AG04450 (cell line): ENCODE measurements at regions not wholly inside any gene's neighbourhood (a gene's known extent, or its start where the extent isn't known, plus 50 kb on each side); places are given as distances from the start of the nearest gene placed in this dataset.
"Not testable (repeated sequence)": the region's sequence is repeated elsewhere in the genome, so short reads cannot be mapped to it uniquely, and the experiment has no call there.

ENCODE experiments used
- CTCF ChIA-PET: fragments of 300-600, 350-600 bp; formaldehyde crosslinking; extraction: SDS; loops from one replicate; lab custom pipeline; 2022; ENCODE audit warnings: antibody characterized with exemption, inconsistent platforms; lab: Charles Lee
- POLR2A ChIA-PET: fragments of 350-600 bp; formaldehyde crosslinking; extraction: SDS; loops from one replicate; lab custom pipeline; 2021; ENCODE audit warnings: antibody characterized with exemption, inconsistent platforms; lab: Yijun Ruan, JAX
- DNase-seq: peaks from one replicate; pipeline ENCODE4 v3.0.0-alpha.2; 2011; ENCODE audit warnings: low read depth, low spot score
- H3K27ac ChIP-seq: one replicate; pipeline ENCODE4 v1.5.1; 2012; ENCODE audit warnings: low read depth, low read length, control low read depth
- H3K27me3 ChIP-seq: one replicate; pipeline ENCODE4 v1.6.0; 2012; ENCODE audit warnings: low read length; ENCODE audit not compliant: control insufficient read depth, insufficient read depth
- H3K4me3 ChIP-seq: 2 replicates; pipeline ENCODE4 v1.5.1; 2011; ENCODE audit warnings: mild to moderate bottlenecking, low read depth, low read length, control low read depth
- H3K9me3 ChIP-seq: 2 replicates; pipeline ENCODE4 v1.5.1; 2012; ENCODE audit warnings: low read length; ENCODE audit not compliant: control insufficient read depth, insufficient read depth
- CTCF ChIP-seq: IDR thresholded peaks from 2 replicates; pipeline ENCODE4 v1.5.1; 2011; ENCODE audit warnings: low read depth, low read length, control low read depth, inconsistent platforms

- no peak for DNase-seq
- no peaks in the 10 kb centered on the region for H3K9me3 ChIP-seq
- POLR2A ChIA-PET = no interaction called here
- H3K27me3 ChIP-seq = peaks cover 22% of the 10 kb centered on the region
- CTCF ChIA-PET = no interaction called here
- H3K27ac ChIP-seq = no peak overlapping the region
- H3K4me3 ChIP-seq = no peak overlapping the region
- no peak for TF ChIP-seq CTCF
Observed at GRCh38 chr13:42495255-42495654, 78.7 kb upstream of the TNFSF11 start.

- Histone ChIP-seq H3K4me3 (no peak overlapping the region), H3K27me3 (peaks cover 21% of the 10 kb centered on the region), H3K27ac (no peak overlapping the region), H3K9me3 (no peaks in the 10 kb centered on the region)
- CTCF ChIA-PET = no interaction called here
- DNase-seq = no peak
- POLR2A ChIA-PET = no interaction called here
- TF ChIP-seq CTCF = no peak
Observed at GRCh38 chr13:42495751-42496150, 78.2 kb upstream of the TNFSF11 start.

GRCh38 chr13:42496926-42497554, 76.9 kb upstream of the TNFSF11 start:
- H3K27me3 ChIP-seq = peaks cover 12% of the 10 kb centered on the region
- POLR2A ChIA-PET, H3K9me3 ChIP-seq, H3K4me3 ChIP-seq, H3K27ac ChIP-seq, DNase-seq, CTCF ChIA-PET: not testable (repeated sequence)

- ChIA-PET CTCF (no interaction called here), POLR2A (no interaction called here)
- DNase-seq = no peak
- Histone ChIP-seq H3K27me3 (peaks cover 6% of the 10 kb centered on the region), H3K9me3 (no peaks in the 10 kb centered on the region), H3K27ac (no peak overlapping the region), H3K4me3 (no peak overlapping the region)
- TF ChIP-seq CTCF = no peak
Observed at GRCh38 chr13:42497798-42498197, 76.2 kb upstream of the TNFSF11 start.

- Histone ChIP-seq H3K9me3 (no peaks in the 10 kb centered on the region), H3K4me3 (no peak overlapping the region), H3K27me3 (peaks cover 9% of the 10 kb centered on the region), H3K27ac (no peak overlapping the region)
- ChIA-PET CTCF (interaction anchor here (0.6 kb wide), 1 partner anchor 239 kb away, joined by 3 read pairs; no protein-coding TSS in a partner anchor), POLR2A (no interaction called here)
- no peak for TF ChIP-seq CTCF
- DNase-seq = no peak
Observed at GRCh38 chr13:42498521-42498920, 75.4 kb upstream of the TNFSF11 start.
